ENCODE measurements at regions not wholly inside any gene's neighbourhood (a gene's known extent, or its start where the extent isn't known, plus 50 kb on each side); places are given as distances from the start of the nearest gene placed in this dataset.

DNA sequence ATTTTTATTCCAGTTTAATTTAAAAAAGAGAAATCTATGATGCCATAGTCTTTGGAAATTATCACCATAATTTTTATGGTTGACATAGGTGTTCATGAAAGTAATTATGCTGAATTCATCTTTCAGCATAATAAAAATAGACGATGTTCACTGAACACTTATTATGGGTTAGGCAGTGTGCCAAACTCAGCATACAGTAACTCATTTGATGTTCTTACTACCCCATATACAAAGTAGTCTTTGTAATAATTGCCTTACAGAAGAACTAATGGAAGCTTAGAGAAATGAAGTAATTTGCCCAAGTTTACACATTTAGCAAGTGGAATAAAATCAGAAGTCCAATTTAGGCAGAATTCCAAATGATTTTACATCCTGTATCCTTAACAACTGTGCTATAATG, 852.2 kb upstream of the GOT2 start:
- Histone ChIP-seq H3K9me2 (replicated peaks; ENCODE audit: low read length) (no peaks in the 10 kb centered on the region), H3K4me2 (ENCODE audit: low read length) (no peak overlapping the region), H3K4me3 (ENCODE audit: low read length) (no peak overlapping the region), H3F3A (ENCODE audit: low read length, unreplicated experiment) (no peaks in the 10 kb centered on the region), H3K27ac (ENCODE audit: low read length) (no peak overlapping the region), H3K9ac (ENCODE audit: low read length) (no peak overlapping the region), H3K9me3 (ENCODE audit: low read length) (no peaks in the 10 kb centered on the region), H3K27me3 (ENCODE audit: low read length) (no peaks in the 10 kb centered on the region), H4K20me1 (ENCODE audit: low read length) (no peaks in the 10 kb centered on the region), H3K36me3 (ENCODE audit: low read depth, low read length) (no peaks in the 10 kb centered on the region), H3K4me1 (ENCODE audit: insufficient read depth, low read length) (no peaks in the 10 kb centered on the region), H3K79me2 (ENCODE audit: low read length) (no peaks in the 10 kb centered on the region), H2AFZ (ENCODE audit: low read length) (no peak overlapping the region)
- TF ChIP-seq EZH2 (IDR thresholded peaks at IDR 0.05; ENCODE audit: low read length, unreplicated experiment) (no peak), EZH2phosphoT487 (IDR thresholded peaks at IDR 0.05; ENCODE audit: borderline replicate concordance, low read length) (no peak)
- TF ChIP-seq, protein P1, sequence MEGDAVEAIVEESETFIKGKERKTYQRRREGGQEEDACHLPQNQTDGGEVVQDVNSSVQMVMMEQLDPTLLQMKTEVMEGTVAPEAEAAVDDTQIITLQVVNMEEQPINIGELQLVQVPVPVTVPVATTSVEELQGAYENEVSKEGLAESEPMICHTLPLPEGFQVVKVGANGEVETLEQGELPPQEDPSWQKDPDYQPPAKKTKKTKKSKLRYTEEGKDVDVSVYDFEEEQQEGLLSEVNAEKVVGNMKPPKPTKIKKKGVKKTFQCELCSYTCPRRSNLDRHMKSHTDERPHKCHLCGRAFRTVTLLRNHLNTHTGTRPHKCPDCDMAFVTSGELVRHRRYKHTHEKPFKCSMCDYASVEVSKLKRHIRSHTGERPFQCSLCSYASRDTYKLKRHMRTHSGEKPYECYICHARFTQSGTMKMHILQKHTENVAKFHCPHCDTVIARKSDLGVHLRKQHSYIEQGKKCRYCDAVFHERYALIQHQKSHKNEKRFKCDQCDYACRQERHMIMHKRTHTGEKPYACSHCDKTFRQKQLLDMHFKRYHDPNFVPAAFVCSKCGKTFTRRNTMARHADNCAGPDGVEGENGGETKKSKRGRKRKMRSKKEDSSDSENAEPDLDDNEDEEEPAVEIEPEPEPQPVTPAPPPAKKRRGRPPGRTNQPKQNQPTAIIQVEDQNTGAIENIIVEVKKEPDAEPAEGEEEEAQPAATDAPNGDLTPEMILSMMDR (conservative IDR thresholded peaks at IDR 0.05; ENCODE audit: low read depth, low read length), result no peak
- DNase-seq (no peak), ATAC-seq (no peak)
- POLR2A ChIA-PET (ENCODE audit: unreplicated experiment), result no interaction called here
- no TSS peak for BruUV-seq (replicated peaks)
- intact Hi-C loops (cut with micrococcal nuclease), result no loop called here
- CTCF ChIA-PET, result no interaction called here

DNA sequence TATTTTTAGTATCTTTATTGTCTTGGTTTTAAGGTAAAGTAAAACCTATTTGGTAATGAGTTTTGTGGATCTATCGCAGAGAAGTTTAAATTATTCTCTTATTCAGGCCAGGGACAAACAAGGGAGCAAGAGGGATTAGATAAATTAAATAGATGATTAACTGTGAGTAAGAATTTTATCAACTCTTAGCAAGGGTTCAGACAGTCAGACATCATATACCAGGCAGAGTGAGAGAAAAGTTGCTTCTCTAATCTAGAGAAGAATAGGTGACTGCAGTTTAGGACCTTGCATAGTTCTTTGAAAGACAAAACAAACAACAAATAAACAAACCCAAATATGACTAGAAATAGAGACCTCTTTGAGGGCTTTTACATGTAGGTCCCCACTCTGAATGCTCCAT, 840.2 kb upstream of the GOT2 start:
- DNase-seq, result peak; percentile 25
- intact Hi-C loops (cut with micrococcal nuclease), result no loop called here
- ATAC-seq, result no peak

More for the DNA sequence above, 840.2 kb upstream of the GOT2 start:
- no peaks in the 10 kb centered on the region for H4K20me1 ChIP-seq (ENCODE audit: low read length)
- no peak overlapping the region; the same call in 1 of the 2 replicates for H3K4me3 ChIP-seq (ENCODE audit: low read length)
- H3K9me2 ChIP-seq (replicated peaks; ENCODE audit: low read length), result no peaks in the 10 kb centered on the region
- ChIA-PET CTCF (no interaction called here), POLR2A (ENCODE audit: unreplicated experiment) (no interaction called here)
- H3K79me2 ChIP-seq (ENCODE audit: low read length), result no peaks in the 10 kb centered on the region
- H3K27me3 ChIP-seq (ENCODE audit: low read length), result no peaks in the 10 kb centered on the region
- H2AFZ ChIP-seq (ENCODE audit: low read length), result no peak overlapping the region
- H3F3A ChIP-seq (ENCODE audit: low read length, unreplicated experiment), result peaks cover 6% of the 10 kb centered on the region
- peak overlapping the region; percentile 66 for H3K4me2 ChIP-seq (ENCODE audit: low read length)
- BruUV-seq (replicated peaks), result no TSS peak
- H3K27ac ChIP-seq (ENCODE audit: low read length), result peak overlapping the region; percentile 62
- H3K9ac ChIP-seq (ENCODE audit: low read length), result no peak overlapping the region
- H3K9me3 ChIP-seq (ENCODE audit: low read length), result no peaks in the 10 kb centered on the region
- H3K36me3 ChIP-seq (ENCODE audit: low read depth, low read length), result no peaks in the 10 kb centered on the region
- peaks cover 11% of the 10 kb centered on the region; the same call in 1 of the 2 replicates for H3K4me1 ChIP-seq (ENCODE audit: insufficient read depth, low read length)
- TF ChIP-seq EZH2phosphoT487 (IDR thresholded peaks at IDR 0.05; ENCODE audit: borderline replicate concordance, low read length), result no peak
- TF ChIP-seq, protein P1 (conservative IDR thresholded peaks at IDR 0.05; ENCODE audit: low read depth, low read length), result no peak
- no peak for TF ChIP-seq EZH2 (IDR thresholded peaks at IDR 0.05; ENCODE audit: low read length, unreplicated experiment)

All from PC-3 (cell line).